WTC11 (cell line): ENCODE measurements at regions not wholly inside any gene's neighbourhood (a gene's known extent, or its start where the extent isn't known, plus 50 kb on each side); places are given as distances from the start of the nearest gene placed in this dataset.

ENCODE experiments used
- ATAC-seq: fragments of 200-7000 bp; cut with Tn5 transposase; 2 replicates; pipeline ENCODE4 v1.10.0; 2021; ENCODE audit warnings: mild to moderate bottlenecking, moderate library complexity
- CTCF ChIA-PET: fragments of 300-600 bp; sonication (Branson Sonifier 250); formaldehyde crosslinking; loops from one replicate; lab custom pipeline; 2021; ENCODE audit warnings: antibody characterized with exemption; lab: Charles Lee
- POLR2A ChIA-PET: fragments of 350-600 bp; sonication (Branson Sonifier 250); formaldehyde crosslinking; loops from one replicate; lab custom pipeline; 2021; ENCODE audit warnings: antibody characterized with exemption; lab: Charles Lee
- DNase-seq: peaks from one replicate; pipeline ENCODE4 v3.0.0; 2021; ENCODE audit warnings: low spot score
- H3K27ac Mint-ChIP-seq: 2 replicates; pipeline ENCODE4 v1.8.0; 2021; ENCODE audit warnings: mixed read lengths
- H3K27me3 Mint-ChIP-seq: 2 replicates; pipeline ENCODE4 v1.8.0; 2021; ENCODE audit warnings: low read depth, mild to moderate bottlenecking, moderate library complexity, mixed read lengths
- H3K36me3 Mint-ChIP-seq: 2 replicates; pipeline ENCODE4 v1.8.0; 2021; ENCODE audit warnings: mixed read lengths
- H3K4me1 Mint-ChIP-seq: 2 replicates; pipeline ENCODE4 v1.8.0; 2022; ENCODE audit warnings: mixed read lengths
- H3K4me3 Mint-ChIP-seq: 2 replicates; pipeline ENCODE4 v1.8.0; 2021; ENCODE audit warnings: mild to moderate bottlenecking, moderate library complexity, mixed read lengths
- H3K9me3 Mint-ChIP-seq: 2 replicates; pipeline ENCODE4 v1.8.0; 2021; ENCODE audit warnings: mixed read lengths
- CBFB ChIP-seq: sonication (generic); formaldehyde crosslinking; IDR thresholded peaks from 2 replicates; pipeline ENCODE4 v1.8.1; 2022; ENCODE audit warnings: mild to moderate bottlenecking, low read depth, missing genetic modification reagents
- CREM ChIP-seq: sonication (generic); formaldehyde crosslinking; IDR thresholded peaks from 2 replicates; pipeline ENCODE4 v1.8.1; 2022; ENCODE audit warnings: mild to moderate bottlenecking, missing genetic modification reagents, moderate library complexity
- ELF4 ChIP-seq: sonication (generic); formaldehyde crosslinking; IDR thresholded peaks from 2 replicates; pipeline ENCODE4 v1.8.1; 2022; ENCODE audit warnings: low read depth, mild to moderate bottlenecking, moderate library complexity, missing genetic modification reagents
- EMX1 ChIP-seq: fragments of 250-450 bp; sonication (Bioruptor Pico); IDR thresholded peaks from 2 replicates; pipeline ENCODE4 v1.8.0; 2021; ENCODE audit warnings: mild to moderate bottlenecking
- FOXJ3 ChIP-seq: sonication (generic); formaldehyde crosslinking; IDR thresholded peaks from 2 replicates; pipeline ENCODE4 v1.9.0; 2021; ENCODE audit warnings: missing genetic modification reagents, mild to moderate bottlenecking, borderline replicate concordance
- GABPB1 ChIP-seq: sonication (generic); formaldehyde crosslinking; IDR thresholded peaks from 2 replicates; pipeline ENCODE4 v1.8.1; 2023; ENCODE audit warnings: mild to moderate bottlenecking, missing genetic modification reagents
- IRF2 ChIP-seq: sonication (generic); formaldehyde crosslinking; IDR thresholded peaks from 2 replicates; pipeline ENCODE4 v1.8.0; 2022; ENCODE audit warnings: low read depth, missing genetic modification reagents, borderline replicate concordance
- JAZF1 ChIP-seq: fragments of 250-450 bp; sonication (Bioruptor Pico); IDR thresholded peaks from 2 replicates; pipeline ENCODE4 v1.9.0; 2021; ENCODE audit warnings: moderate library complexity, mild to moderate bottlenecking, inconsistent platforms
- KAT7 ChIP-seq: sonication (generic); formaldehyde crosslinking; IDR thresholded peaks from 2 replicates; pipeline ENCODE4 v1.8.1; 2023; ENCODE audit warnings: missing genetic modification reagents, mild to moderate bottlenecking, borderline replicate concordance
- PRRX2 ChIP-seq: fragments of 250-450 bp; sonication (Bioruptor Pico); IDR thresholded peaks from 2 replicates; pipeline ENCODE4 v1.8.0; 2021; ENCODE audit warnings: mild to moderate bottlenecking
- SP1 ChIP-seq: sonication (generic); formaldehyde crosslinking; conservative IDR thresholded peaks from 2 replicates; pipeline ENCODE4 v1.8.1; 2022; ENCODE audit warnings: missing genetic modification reagents
- ZNF138 ChIP-seq: sonication (generic); formaldehyde crosslinking; conservative IDR thresholded peaks from 2 replicates; pipeline ENCODE4 v1.8.1; 2022; ENCODE audit warnings: mild to moderate bottlenecking, moderate library complexity, missing genetic modification reagents
- ZNF219 ChIP-seq: sonication (generic); formaldehyde crosslinking; IDR thresholded peaks from 2 replicates; pipeline ENCODE4 v1.8.0; 2023; ENCODE audit warnings: missing genetic modification reagents, mild to moderate bottlenecking, borderline replicate concordance
- ZNF232 ChIP-seq: sonication (generic); formaldehyde crosslinking; IDR thresholded peaks from 2 replicates; pipeline ENCODE4 v1.8.0; 2022; ENCODE audit warnings: mild to moderate bottlenecking, missing genetic modification reagents
- ZNF263 ChIP-seq: sonication (generic); formaldehyde crosslinking; IDR thresholded peaks from 2 replicates; pipeline ENCODE4 v1.8.1; 2022; ENCODE audit warnings: low read depth, mild to moderate bottlenecking, moderate library complexity, missing genetic modification reagents
- TF ChIP-seq, protein P1 (sequence below): sonication (generic); formaldehyde crosslinking; IDR thresholded peaks from 2 replicates; pipeline ENCODE4 v1.8.0; 2022; ENCODE audit warnings: mild to moderate bottlenecking, missing genetic modification reagents
- TF ChIP-seq, protein P2 (sequence below): sonication (generic); formaldehyde crosslinking; IDR thresholded peaks from 2 replicates; pipeline ENCODE4 v1.8.1; 2023; ENCODE audit warnings: mild to moderate bottlenecking, moderate library complexity, missing genetic modification reagents
- TF ChIP-seq, protein P3 (sequence below): sonication (generic); formaldehyde crosslinking; IDR thresholded peaks from 2 replicates; pipeline ENCODE4 v1.8.0; 2022; ENCODE audit warnings: mild to moderate bottlenecking, missing genetic modification reagents
- TF ChIP-seq, protein P4 (sequence below): sonication (generic); formaldehyde crosslinking; IDR thresholded peaks from 2 replicates; pipeline ENCODE4 v1.8.1; 2023; ENCODE audit warnings: mild to moderate bottlenecking, missing genetic modification reagents, moderate library complexity
- TF ChIP-seq, protein P5 (sequence below): sonication (generic); formaldehyde crosslinking; IDR thresholded peaks from 2 replicates; pipeline ENCODE4 v1.8.1; 2023; ENCODE audit warnings: mild to moderate bottlenecking, missing genetic modification reagents
- TF ChIP-seq, protein P6 (sequence below): sonication (generic); formaldehyde crosslinking; IDR thresholded peaks from 2 replicates; pipeline ENCODE4 v1.8.0; 2023; ENCODE audit warnings: missing genetic modification reagents, mild to moderate bottlenecking, borderline replicate concordance

DNA sequence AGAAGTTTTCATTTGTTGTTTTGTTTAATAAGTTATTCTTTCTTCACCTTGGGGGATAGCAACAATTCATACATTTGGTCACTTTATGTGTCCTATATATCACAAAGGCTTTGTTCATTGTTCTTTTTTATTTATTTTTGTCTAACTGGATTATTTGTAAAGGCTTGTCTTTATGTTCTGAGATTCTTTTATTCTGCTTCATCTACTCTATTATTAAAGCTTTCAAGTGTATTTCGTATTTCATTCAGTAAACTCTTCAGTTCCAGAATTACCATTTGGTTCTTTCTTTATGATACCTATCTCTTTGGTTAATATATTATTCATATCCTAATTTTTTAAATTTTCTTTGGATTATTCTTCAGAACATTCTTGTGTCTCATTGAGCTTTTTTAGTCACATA is 942.9 kb downstream of the ANKRD7 start (continued):
- TF ChIP-seq, protein P1, sequence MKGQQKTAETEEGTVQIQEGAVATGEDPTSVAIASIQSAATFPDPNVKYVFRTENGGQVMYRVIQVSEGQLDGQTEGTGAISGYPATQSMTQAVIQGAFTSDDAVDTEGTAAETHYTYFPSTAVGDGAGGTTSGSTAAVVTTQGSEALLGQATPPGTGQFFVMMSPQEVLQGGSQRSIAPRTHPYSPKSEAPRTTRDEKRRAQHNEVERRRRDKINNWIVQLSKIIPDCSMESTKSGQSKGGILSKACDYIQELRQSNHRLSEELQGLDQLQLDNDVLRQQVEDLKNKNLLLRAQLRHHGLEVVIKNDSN (CRISPR knock-in tag) = no peak
- no peak for TF ChIP-seq CREM
- TF ChIP-seq CBFB (CRISPR knock-in tag) = no peak
- TF ChIP-seq PRRX2 (CRISPR knock-in tag) = no peak
- TF ChIP-seq ELF4 = no peak
- TF ChIP-seq, protein P2, sequence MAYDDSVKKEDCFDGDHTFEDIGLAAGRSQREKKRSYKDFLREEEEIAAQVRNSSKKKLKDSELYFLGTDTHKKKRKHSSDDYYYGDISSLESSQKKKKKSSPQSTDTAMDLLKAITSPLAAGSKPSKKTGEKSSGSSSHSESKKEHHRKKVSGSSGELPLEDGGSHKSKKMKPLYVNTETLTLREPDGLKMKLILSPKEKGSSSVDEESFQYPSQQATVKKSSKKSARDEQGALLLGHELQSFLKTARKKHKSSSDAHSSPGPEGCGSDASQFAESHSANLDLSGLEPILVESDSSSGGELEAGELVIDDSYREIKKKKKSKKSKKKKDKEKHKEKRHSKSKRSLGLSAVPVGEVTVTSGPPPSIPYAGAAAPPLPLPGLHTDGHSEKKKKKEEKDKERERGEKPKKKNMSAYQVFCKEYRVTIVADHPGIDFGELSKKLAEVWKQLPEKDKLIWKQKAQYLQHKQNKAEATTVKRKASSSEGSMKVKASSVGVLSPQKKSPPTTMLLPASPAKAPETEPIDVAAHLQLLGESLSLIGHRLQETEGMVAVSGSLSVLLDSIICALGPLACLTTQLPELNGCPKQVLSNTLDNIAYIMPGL (CRISPR knock-in tag) = no peak
- TF ChIP-seq, protein P3, sequence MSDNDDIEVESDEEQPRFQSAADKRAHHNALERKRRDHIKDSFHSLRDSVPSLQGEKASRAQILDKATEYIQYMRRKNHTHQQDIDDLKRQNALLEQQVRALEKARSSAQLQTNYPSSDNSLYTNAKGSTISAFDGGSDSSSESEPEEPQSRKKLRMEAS (CRISPR knock-in tag) = no peak
- no peak for TF ChIP-seq IRF2 (CRISPR knock-in tag)
- no peak for TF ChIP-seq JAZF1
- TF ChIP-seq ZNF219 (CRISPR knock-in tag) = no peak

DNA sequence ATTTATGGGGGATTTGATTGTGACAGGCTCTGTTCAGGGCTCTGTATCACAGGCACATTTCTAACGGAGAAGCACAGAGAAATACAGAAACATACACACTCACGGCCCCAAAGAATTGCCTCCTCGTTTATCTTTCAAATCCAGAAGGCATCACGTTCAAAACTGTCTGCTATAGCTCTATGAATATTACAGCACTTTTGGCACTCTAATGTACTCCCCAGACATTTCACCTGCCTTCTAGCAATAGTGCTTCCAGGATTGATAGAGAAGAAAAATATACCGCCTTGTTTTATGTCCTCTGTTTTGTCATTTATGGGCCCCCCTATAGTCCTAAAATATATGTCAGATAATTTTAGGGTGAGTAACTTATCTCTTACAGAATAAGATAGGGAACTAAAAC is 947.5 kb downstream of the ANKRD7 start:
- Mint-ChIP-seq H3K9me3 (peaks cover 29% of the 10 kb centered on the region), H3K27me3 (no peaks in the 10 kb centered on the region), H3K36me3 (peaks cover 10% of the 10 kb centered on the region), H3K27ac (no peak overlapping the region), H3K4me1 (peaks cover 7% of the 10 kb centered on the region), H3K4me3 (no peak overlapping the region)
- CTCF ChIA-PET = no interaction called here
- POLR2A ChIA-PET = no interaction called here
- DNase-seq = no peak
- no peak for TF ChIP-seq FOXJ3 (CRISPR knock-in tag)
- TF ChIP-seq EMX1 = no peak
- TF ChIP-seq GABPB1 = no peak
- no peak for TF ChIP-seq SP1 (CRISPR knock-in tag)
- TF ChIP-seq ZNF263 (CRISPR knock-in tag) = no peak
- no peak for TF ChIP-seq ZNF232 (CRISPR knock-in tag)
- TF ChIP-seq, protein P4, sequence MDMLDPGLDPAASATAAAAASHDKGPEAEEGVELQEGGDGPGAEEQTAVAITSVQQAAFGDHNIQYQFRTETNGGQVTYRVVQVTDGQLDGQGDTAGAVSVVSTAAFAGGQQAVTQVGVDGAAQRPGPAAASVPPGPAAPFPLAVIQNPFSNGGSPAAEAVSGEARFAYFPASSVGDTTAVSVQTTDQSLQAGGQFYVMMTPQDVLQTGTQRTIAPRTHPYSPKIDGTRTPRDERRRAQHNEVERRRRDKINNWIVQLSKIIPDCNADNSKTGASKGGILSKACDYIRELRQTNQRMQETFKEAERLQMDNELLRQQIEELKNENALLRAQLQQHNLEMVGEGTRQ = no peak
- TF ChIP-seq, protein P5, sequence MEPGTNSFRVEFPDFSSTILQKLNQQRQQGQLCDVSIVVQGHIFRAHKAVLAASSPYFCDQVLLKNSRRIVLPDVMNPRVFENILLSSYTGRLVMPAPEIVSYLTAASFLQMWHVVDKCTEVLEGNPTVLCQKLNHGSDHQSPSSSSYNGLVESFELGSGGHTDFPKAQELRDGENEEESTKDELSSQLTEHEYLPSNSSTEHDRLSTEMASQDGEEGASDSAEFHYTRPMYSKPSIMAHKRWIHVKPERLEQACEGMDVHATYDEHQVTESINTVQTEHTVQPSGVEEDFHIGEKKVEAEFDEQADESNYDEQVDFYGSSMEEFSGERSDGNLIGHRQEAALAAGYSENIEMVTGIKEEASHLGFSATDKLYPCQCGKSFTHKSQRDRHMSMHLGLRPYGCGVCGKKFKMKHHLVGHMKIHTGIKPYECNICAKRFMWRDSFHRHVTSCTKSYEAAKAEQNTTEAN (CRISPR knock-in tag) = no peak
- TF ChIP-seq KAT7 (CRISPR knock-in tag) = no peak
- TF ChIP-seq, protein P2 (CRISPR knock-in tag) = no peak
- TF ChIP-seq, protein P6, sequence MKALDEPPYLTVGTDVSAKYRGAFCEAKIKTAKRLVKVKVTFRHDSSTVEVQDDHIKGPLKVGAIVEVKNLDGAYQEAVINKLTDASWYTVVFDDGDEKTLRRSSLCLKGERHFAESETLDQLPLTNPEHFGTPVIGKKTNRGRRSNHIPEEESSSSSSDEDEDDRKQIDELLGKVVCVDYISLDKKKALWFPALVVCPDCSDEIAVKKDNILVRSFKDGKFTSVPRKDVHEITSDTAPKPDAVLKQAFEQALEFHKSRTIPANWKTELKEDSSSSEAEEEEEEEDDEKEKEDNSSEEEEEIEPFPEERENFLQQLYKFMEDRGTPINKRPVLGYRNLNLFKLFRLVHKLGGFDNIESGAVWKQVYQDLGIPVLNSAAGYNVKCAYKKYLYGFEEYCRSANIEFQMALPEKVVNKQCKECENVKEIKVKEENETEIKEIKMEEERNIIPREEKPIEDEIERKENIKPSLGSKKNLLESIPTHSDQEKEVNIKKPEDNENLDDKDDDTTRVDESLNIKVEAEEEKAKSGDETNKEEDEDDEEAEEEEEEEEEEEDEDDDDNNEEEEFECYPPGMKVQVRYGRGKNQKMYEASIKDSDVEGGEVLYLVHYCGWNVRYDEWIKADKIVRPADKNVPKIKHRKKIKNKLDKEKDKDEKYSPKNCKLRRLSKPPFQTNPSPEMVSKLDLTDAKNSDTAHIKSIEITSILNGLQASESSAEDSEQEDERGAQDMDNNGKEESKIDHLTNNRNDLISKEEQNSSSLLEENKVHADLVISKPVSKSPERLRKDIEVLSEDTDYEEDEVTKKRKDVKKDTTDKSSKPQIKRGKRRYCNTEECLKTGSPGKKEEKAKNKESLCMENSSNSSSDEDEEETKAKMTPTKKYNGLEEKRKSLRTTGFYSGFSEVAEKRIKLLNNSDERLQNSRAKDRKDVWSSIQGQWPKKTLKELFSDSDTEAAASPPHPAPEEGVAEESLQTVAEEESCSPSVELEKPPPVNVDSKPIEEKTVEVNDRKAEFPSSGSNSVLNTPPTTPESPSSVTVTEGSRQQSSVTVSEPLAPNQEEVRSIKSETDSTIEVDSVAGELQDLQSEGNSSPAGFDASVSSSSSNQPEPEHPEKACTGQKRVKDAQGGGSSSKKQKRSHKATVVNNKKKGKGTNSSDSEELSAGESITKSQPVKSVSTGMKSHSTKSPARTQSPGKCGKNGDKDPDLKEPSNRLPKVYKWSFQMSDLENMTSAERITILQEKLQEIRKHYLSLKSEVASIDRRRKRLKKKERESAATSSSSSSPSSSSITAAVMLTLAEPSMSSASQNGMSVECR (CRISPR knock-in tag) = no peak
- TF ChIP-seq ZNF138 (CRISPR knock-in tag) = no peak
- ATAC-seq = no peak
